Breast epithelium (tissue), 4 donors: ENCODE measurements at regions not wholly inside any gene's neighbourhood (a gene's known extent, or its start where the extent isn't known, plus 50 kb on each side); places are given as distances from the start of the nearest gene placed in this dataset.

Experiments
- DNase-seq, 2 donors: peaks; one replicate each; pipeline ENCODE4 v3.0.0-alpha.2; 2019; ENCODE audit warnings: low spot score in 2 of 2
- H3K27ac ChIP-seq, 2 donors: fragments of 200-600 bp; sonication (generic) in 1 of 2; one replicate each; pipeline ENCODE4 v1.5.1; 2016 to 2019; ENCODE audit warnings: mild to moderate bottlenecking in 1 of 2
- H3K27me3 ChIP-seq, 2 donors: fragments of 200-600 bp; sonication (generic) in 1 of 2; one replicate each; pipeline versions ENCODE4 v1.5.1 to v1.6.0; 2017 to 2019; ENCODE audit warnings: control low read depth in 1 of 2, mild to moderate bottlenecking in 1 of 2
- H3K36me3 ChIP-seq: fragments of 200-600 bp; one replicate; pipeline ENCODE4 v1.5.1; 2019
- H3K4me1 ChIP-seq, 2 donors: fragments of 200-600 bp; sonication (generic); one replicate each; pipeline ENCODE4 v1.5.1; 2016 to 2019; ENCODE audit warnings: control low read depth in 1 of 2
- H3K4me3 ChIP-seq, 3 donors: fragments of 200-600 bp; sonication (generic); 1 replicate in 2 of 3; 2 replicates in 1 of 3; pipeline ENCODE4 v1.5.1; 2016 to 2019; ENCODE audit warnings: mild to moderate bottlenecking in 3 of 3, moderate library complexity in 2 of 3
- H3K9me3 ChIP-seq, 2 donors: fragments of 200-600 bp; sonication (generic) in 1 of 2; one replicate each; pipeline ENCODE4 v1.5.1; 2016 to 2019; ENCODE audit warnings: control low read depth in 1 of 2
- CTCF ChIP-seq, 3 donors: fragments of 450-650 bp; IDR thresholded peaks; one replicate each; pipeline ENCODE4 v1.5.1; 2016 to 2017; ENCODE audit warnings: antibody characterized with exemption in 3 of 3, mild to moderate bottlenecking in 3 of 3, moderate library complexity in 3 of 3
- POLR2A ChIP-seq: fragments of 450-650 bp; IDR thresholded peaks from one replicate; pipeline ENCODE4 v1.6.1; 2016; ENCODE audit warnings: antibody characterized with exemption, mild to moderate bottlenecking, moderate library complexity
- POLR2AphosphoS5 ChIP-seq, 3 donors: sonication (generic); formaldehyde crosslinking; IDR thresholded peaks; one replicate each; pipeline ENCODE4 v1.6.1; 2017; ENCODE audit warnings: antibody characterized with exemption in 3 of 3
- intact Hi-C: fragments of 100-400 bp; cut with DNase I; formaldehyde crosslinking; loops from one replicate; pipeline ENCODE4 v1.15.1; 2023; ENCODE audit warnings: low total_unique reads

DNA sequence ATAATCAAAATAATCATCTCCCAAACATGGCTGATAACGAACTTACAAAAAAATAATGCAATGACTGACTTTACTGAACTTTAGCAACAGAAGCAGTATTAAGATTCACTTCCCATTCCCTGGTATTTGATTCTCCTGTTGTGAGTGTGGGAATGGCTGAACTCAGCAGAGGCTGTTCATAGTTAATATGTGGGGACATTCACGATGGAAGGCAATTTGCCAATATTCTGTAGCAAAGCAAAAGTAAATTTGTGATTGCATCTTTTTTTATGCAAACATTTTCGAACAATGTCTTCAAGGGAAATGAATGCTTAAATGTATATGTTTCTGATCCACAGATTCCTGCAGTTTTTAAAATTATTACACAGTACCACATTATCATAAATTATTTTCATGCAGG is 431.7 kb upstream of the KLF6 start:
- Histone ChIP-seq H3K36me3 (no peaks in the 10 kb centered on the region), H3K27ac (no peak overlapping the region), H3K9me3 (no peaks in the 10 kb centered on the region), H3K4me3 (no peak overlapping the region), H3K27me3 (no peaks in the 10 kb centered on the region), H3K4me1 (no peaks in the 10 kb centered on the region)
- TF ChIP-seq POLR2A (no peak), CTCF (IDR thresholded peaks at IDR 0.05) (no peak), POLR2AphosphoS5 (IDR thresholded peaks at IDR 0.05) (no peak)
- intact Hi-C loops, result no loop called here
- DNase-seq, result no peak

DNA sequence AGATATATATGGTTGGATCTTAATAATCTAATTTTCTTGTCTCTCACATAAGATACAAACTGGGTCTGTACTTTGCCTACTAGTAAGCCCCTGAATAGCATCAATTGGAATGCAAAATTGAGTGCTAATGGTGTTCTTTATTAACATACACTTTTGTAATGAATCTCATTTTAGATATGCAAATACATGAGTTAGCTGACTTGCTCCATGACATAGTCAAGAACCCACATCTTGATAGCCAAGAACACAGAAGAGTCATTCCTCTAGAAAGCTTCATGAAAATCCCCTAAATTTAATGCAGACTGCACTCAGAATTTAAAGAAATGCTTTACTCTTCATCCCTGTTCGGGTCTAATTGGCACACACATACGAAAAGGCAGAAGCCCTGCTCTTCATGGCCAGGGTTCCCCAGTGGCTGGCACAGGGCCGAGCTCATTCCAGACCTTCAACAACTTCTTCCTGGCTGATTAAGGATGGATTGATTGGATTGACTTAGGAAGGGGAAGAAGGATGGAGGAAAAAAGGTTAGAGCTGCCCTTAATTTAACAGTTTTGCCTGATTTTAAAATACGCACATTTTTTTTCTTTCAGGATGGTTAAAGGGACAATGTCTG is 431.1 kb upstream of the KLF6 start:
- H3K36me3 ChIP-seq, result no peaks in the 10 kb centered on the region
- H3K27me3 ChIP-seq, result no peaks in the 10 kb centered on the region
- intact Hi-C loops, result no loop called here
- no peak for TF ChIP-seq POLR2AphosphoS5 (IDR thresholded peaks at IDR 0.05)
- TF ChIP-seq POLR2A, result no peak
- no peak for TF ChIP-seq CTCF (IDR thresholded peaks at IDR 0.05)
- H3K9me3 ChIP-seq, result no peaks in the 10 kb centered on the region
- H3K4me3 ChIP-seq, result no peak overlapping the region
- H3K27ac ChIP-seq, result no peak overlapping the region
- DNase-seq, result no peak
- no peaks in the 10 kb centered on the region for H3K4me1 ChIP-seq

DNA sequence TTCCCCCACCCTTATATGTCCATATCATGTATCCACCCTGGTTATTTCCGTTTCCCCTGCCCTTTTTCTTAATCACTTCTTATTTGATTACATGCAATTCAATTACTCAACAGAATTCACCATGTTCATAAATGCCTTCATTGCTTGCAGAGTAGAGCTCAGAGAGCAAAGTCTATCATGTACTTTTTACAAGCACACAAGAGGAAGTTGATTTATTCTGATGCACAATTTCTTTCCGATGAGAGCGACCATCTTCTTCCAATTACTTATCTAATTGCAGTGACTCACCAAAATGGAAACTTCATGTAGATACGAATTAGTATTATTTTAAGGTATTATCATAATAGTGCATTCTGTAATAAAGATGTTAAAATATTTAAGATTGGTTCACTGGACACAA is 430.5 kb upstream of the KLF6 start:
- TF ChIP-seq POLR2AphosphoS5 (IDR thresholded peaks at IDR 0.05), result no peak
- TF ChIP-seq POLR2A, result no peak
- TF ChIP-seq CTCF (IDR thresholded peaks at IDR 0.05), result no peak
- Histone ChIP-seq H3K36me3 (no peaks in the 10 kb centered on the region), H3K9me3 (no peaks in the 10 kb centered on the region), H3K4me1 (no peaks in the 10 kb centered on the region), H3K4me3 (no peak overlapping the region), H3K27ac (no peak overlapping the region), H3K27me3 (no peaks in the 10 kb centered on the region)
- DNase-seq, result no peak
- intact Hi-C loops, result no loop called here

- Histone ChIP-seq H3K27me3 (no peaks in the 10 kb centered on the region), H3K4me3 (no peak overlapping the region), H3K36me3 (no peaks in the 10 kb centered on the region), H3K9me3 (no peaks in the 10 kb centered on the region), H3K4me1 (no peaks in the 10 kb centered on the region), H3K27ac (no peak overlapping the region)
- DNase-seq, result no peak
- intact Hi-C loops, result no loop called here
- TF ChIP-seq POLR2A, result no peak
Measured at GRCh38 chr10:4214908-4215307, 429.9 kb upstream of the KLF6 start.

- no peaks in the 10 kb centered on the region for H3K4me1 ChIP-seq
- no peak for DNase-seq
- no peaks in the 10 kb centered on the region for H3K9me3 ChIP-seq
- H3K27ac ChIP-seq, result no peak overlapping the region
- H3K36me3 ChIP-seq, result no peaks in the 10 kb centered on the region
- H3K4me3 ChIP-seq, result no peak overlapping the region
- TF ChIP-seq POLR2A (no peak), POLR2AphosphoS5 (IDR thresholded peaks at IDR 0.05) (no peak), CTCF (IDR thresholded peaks at IDR 0.05) (no peak)
- intact Hi-C loops, result no loop called here
- no peaks in the 10 kb centered on the region for H3K27me3 ChIP-seq
Measured at GRCh38 chr10:4213441-4213840, 428.4 kb upstream of the KLF6 start.
